HG03139 (cell line): ENCODE measurements at regions not wholly inside any gene's neighbourhood (a gene's known extent, or its start where the extent isn't known, plus 50 kb on each side); places are given as distances from the start of the nearest gene placed in this dataset.
"Not testable (repeated sequence)": the region's sequence is repeated elsewhere in the genome, so short reads cannot be mapped to it uniquely, and the experiment has no call there.

Experiments
- ATAC-seq: cut with Tn5 transposase; IDR thresholded peaks from one replicate; pipeline ENCODE4 v1.9.1; 2021; ENCODE audit not compliant: unreplicated experiment

DNA sequence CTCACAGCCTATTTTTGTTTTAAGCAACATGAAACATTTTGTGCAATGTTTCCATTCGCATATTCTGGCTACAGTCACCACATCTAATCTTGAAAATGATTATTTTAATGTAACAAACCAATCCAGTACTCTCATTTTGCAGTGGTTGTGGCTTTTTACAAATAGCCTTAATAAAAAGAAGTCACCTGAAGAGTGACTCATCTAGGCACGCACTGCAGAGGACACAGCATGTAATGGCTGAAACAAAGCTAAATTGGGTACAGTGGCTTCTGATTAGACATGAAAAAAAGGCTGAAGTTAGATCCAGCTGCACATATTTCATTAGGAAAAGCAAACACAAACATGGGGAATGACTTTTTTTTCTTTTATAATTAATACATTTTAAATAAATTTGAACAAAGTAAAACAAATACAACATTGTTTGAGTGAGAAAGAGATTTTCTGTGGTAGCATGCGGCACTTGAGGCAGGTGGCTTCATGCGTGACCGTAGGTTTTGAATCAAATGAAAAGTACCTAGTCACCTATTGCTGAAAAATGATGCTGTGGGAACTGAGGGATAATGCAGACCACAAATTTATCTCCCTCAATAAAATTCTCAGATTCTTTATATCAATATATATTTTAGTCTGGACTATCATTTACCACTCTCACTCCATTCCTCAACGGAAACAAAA is 240.8 kb upstream of the DDX53 start:
- no peak for ATAC-seq

DNA sequence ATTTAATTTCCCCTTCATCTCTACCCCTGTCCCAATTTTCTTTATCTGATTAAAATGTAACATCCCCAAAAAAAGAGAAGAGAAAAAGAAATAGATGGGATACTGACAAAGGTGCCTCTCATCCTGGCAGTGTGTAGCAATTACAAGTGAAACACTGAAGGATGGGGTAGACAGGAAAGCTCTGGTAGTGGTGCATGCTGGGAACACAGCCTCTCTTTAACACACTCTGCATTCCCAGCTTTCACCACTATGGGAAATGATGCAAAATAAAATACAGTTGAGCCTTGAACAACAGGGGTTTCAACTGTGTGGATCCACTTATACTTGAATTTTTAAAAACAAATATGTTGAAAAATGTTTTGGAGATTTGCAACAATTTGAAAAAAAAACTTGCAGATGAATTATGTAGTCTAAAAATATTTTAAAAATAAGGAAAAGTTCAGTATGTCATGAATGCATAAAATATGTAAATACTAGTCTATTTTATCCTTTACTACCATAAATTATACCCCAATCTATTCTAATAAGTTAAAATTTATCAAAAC is 239.2 kb upstream of the DDX53 start:
- no peak for ATAC-seq

DNA sequence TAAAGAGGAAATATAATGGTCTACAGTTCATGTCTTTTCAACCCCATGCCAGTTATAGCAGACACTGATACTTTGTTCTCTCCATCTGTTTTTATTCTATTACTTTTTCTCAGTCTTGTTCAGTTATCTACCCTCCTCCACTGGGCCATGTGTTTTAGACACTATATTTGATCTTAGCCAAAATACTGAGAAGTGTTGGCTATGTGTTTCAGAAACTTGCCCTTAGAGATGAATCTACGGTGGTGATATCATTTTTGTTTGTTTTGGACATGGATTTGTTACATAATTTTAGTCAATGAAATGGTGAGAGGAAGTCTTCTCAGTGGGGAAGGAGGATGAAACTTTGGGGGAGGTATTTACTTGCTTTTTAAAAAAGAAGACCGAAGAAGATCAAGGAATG is 211.5 kb upstream of the DDX53 start:
- no peak for ATAC-seq

- ATAC-seq: no peak
Observed at GRCh38 chrX:22795671-22796070, 204.1 kb upstream of the DDX53 start.

GRCh38 chrX:22800360-22800759 is 199.4 kb upstream of the DDX53 start:
- no peak for ATAC-seq

GRCh38 chrX:22800806-22801205 is 199.0 kb upstream of the DDX53 start:
- ATAC-seq: no peak

- ATAC-seq: no peak
Observed at GRCh38 chrX:22803353-22803752, 196.4 kb upstream of the DDX53 start.

DNA sequence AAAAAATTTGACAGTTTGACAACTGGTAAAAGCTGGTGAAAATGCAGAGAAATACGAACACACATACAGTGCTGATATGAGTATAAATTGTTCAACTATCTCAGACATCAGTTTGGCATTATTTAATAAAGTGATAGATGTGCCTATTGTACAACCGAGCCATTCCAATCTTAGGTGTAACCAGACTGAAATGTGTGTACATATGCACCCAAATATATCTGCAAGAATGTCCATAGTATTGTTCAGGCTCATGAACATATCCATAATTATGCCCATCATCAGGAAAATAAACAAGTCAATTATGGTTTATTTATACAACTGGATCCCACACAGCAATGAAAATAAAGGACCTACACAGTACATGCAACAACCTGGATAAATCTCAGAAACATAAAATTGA is 188.9 kb upstream of the DDX53 start:
- ATAC-seq: no peak

- no peak for ATAC-seq
Observed at GRCh38 chrX:22818061-22818460, 181.7 kb upstream of the DDX53 start.

- no peak for ATAC-seq
Observed at GRCh38 chrX:22855693-22856092, 144.1 kb upstream of the DDX53 start.

- ATAC-seq: no peak
Observed at GRCh38 chrX:22859642-22860041, 140.1 kb upstream of the DDX53 start.

- not testable (repeated sequence) for ATAC-seq
Observed at GRCh38 chrX:22866801-22867200, 133.0 kb upstream of the DDX53 start.

GRCh38 chrX:22882543-22882942 is 117.2 kb upstream of the DDX53 start:
- no peak for ATAC-seq

DNA sequence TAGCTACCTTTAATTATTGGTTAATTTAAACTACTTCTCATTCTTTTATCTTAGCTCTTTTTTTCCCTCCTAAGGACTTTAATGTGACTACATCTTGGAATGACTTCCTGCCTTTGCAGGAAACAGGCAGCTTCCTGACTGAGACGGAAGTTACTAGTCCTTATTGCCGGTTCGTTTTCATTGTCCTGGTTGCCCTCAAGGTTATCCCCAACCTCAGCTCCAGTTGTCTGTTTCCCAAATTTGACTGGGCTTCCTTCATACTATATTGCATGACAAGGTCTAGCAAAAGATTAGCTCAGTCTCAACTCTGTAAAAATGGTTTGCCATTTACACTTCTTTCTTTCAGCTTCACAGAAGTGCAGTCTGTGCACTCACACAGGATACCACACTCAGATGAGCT is 109.9 kb upstream of the DDX53 start:
- ATAC-seq: no peak

- ATAC-seq: no peak
Observed at GRCh38 chrX:22912616-22913015, 87.1 kb upstream of the DDX53 start.

GRCh38 chrX:22922961-22923360 is 76.8 kb upstream of the DDX53 start:
- no peak for ATAC-seq

GRCh38 chrX:22934640-22935039 is 65.1 kb upstream of the DDX53 start:
- ATAC-seq: no peak

DNA sequence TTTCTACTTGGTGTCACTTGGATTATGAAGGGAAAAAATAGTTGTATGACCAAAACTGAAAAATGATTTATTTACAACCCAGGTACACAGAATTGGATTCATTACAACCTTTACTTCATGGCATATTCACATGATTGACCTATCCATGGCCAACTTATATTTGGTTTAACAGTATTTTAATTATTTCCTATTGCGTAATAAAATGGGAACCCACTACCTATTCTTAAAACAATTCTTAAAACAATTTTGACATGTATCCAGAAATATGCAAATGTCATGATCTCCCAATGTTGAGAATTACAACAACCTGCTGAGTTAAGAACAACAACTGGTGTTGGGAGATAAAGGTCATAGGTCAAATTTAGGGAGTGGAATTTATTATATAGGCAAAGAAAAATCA is 54.8 kb upstream of the DDX53 start:
- no peak for ATAC-seq
